Mesenchymal stem cell (in vitro differentiated cells and primary cell): ENCODE measurements at regions not wholly inside any gene's neighbourhood (a gene's known extent, or its start where the extent isn't known, plus 50 kb on each side); places are given as distances from the start of the nearest gene placed in this dataset.

ENCODE experiments used
- DNase-seq: peaks from one replicate; pipeline ENCODE4 v3.0.0-alpha.2; 2013
- H2AFZ ChIP-seq: one replicate; pipeline ENCODE4 v1.6.1; 2013; ENCODE audit warnings: low read depth, mild to moderate bottlenecking, control low read depth, inconsistent platforms, low read length, moderate library complexity
- H2AK5ac ChIP-seq: 2 replicates; pipeline ENCODE4 v1.6.1; 2013; ENCODE audit warnings: low read length, moderate library complexity, mild to moderate bottlenecking, inconsistent platforms; ENCODE audit not compliant: severe bottlenecking
- H2BK120ac ChIP-seq: one replicate; pipeline ENCODE4 v1.6.1; 2013; ENCODE audit warnings: low read depth, mild to moderate bottlenecking, inconsistent platforms, low read length, moderate library complexity
- H2BK12ac ChIP-seq, 2 experiments: one replicate each; pipeline ENCODE4 v1.6.1; 2013; ENCODE audit warnings: inconsistent platforms in 2 of 2, low read length in 2 of 2, mild to moderate bottlenecking in 2 of 2, moderate library complexity in 2 of 2, control low read depth in 1 of 2
- H2BK15ac ChIP-seq: one replicate; pipeline ENCODE4 v1.6.1; 2013; ENCODE audit warnings: mild to moderate bottlenecking, low read depth, inconsistent platforms; ENCODE audit not compliant: poor library complexity, severe bottlenecking
- H2BK5ac ChIP-seq: 2 replicates; pipeline ENCODE4 v1.6.1; 2013; ENCODE audit warnings: low read depth, mild to moderate bottlenecking, low read length, control low read depth, inconsistent platforms; ENCODE audit not compliant: poor library complexity, severe bottlenecking
- H3K14ac ChIP-seq, 2 experiments: one replicate each; pipeline ENCODE4 v1.6.1; 2013; ENCODE audit warnings: inconsistent platforms in 2 of 2, low read length in 2 of 2, control low read depth in 1 of 2, mild to moderate bottlenecking in 1 of 2, moderate library complexity in 1 of 2
- H3K18ac ChIP-seq, 2 experiments: one replicate each; pipeline ENCODE4 v1.6.1; 2013; ENCODE audit warnings: inconsistent platforms in 2 of 2, low read length in 2 of 2, control low read depth in 1 of 2, low read depth in 1 of 2, mild to moderate bottlenecking in 1 of 2
- H3K23ac ChIP-seq, 2 experiments: one replicate each; pipeline ENCODE4 v1.6.1; 2013; ENCODE audit warnings: inconsistent platforms in 2 of 2, low read length in 2 of 2, mild to moderate bottlenecking in 2 of 2, moderate library complexity in 2 of 2, control low read depth in 1 of 2
- H3K27ac ChIP-seq: 2 replicates; pipeline ENCODE4 v1.5.1; 2013; ENCODE audit warnings: mild to moderate bottlenecking, moderate library complexity, low read length, control low read depth, inconsistent platforms; ENCODE audit not compliant: poor library complexity, severe bottlenecking
- H3K27me3 ChIP-seq, 2 experiments: 2 replicates each; pipeline versions ENCODE4 v1.6.1 to v1.7.0; 2013; ENCODE audit warnings: low read length in 2 of 2, mild to moderate bottlenecking in 2 of 2, moderate library complexity in 2 of 2, control low read depth in 1 of 2, inconsistent platforms in 1 of 2; ENCODE audit not compliant: control insufficient read depth in 1 of 2, insufficient read depth in 1 of 2
- H3K36me3 ChIP-seq, 2 experiments: 2 replicates each; pipeline versions ENCODE4 v1.6.1 to v1.7.0; 2013; ENCODE audit warnings: low read length in 2 of 2, control low read depth in 1 of 2, inconsistent platforms in 1 of 2, low read depth in 1 of 2, mild to moderate bottlenecking in 1 of 2; ENCODE audit not compliant: insufficient read depth in 2 of 2, control insufficient read depth in 1 of 2
- H3K4ac ChIP-seq, 2 experiments: one replicate each; pipeline ENCODE4 v1.6.1; 2013; ENCODE audit warnings: inconsistent platforms in 2 of 2, low read length in 2 of 2, mild to moderate bottlenecking in 2 of 2, moderate library complexity in 2 of 2, control low read depth in 1 of 2, low read depth in 1 of 2
- H3K4me1 ChIP-seq: 2 replicates; pipeline ENCODE4 v1.6.1; 2013; ENCODE audit warnings: low read depth, low read length, control low read depth; ENCODE audit not compliant: control insufficient read depth, insufficient read depth
- H3K4me2 ChIP-seq: 2 replicates; pipeline ENCODE4 v1.6.1; 2013; ENCODE audit warnings: low read length, mild to moderate bottlenecking, inconsistent platforms; ENCODE audit not compliant: poor library complexity, severe bottlenecking
- H3K4me3 ChIP-seq, 2 experiments: 2 replicates each; pipeline versions ENCODE4 v1.5.1 to v1.7.0; 2013; ENCODE audit warnings: low read length in 2 of 2, mild to moderate bottlenecking in 2 of 2, control low read depth in 1 of 2, low read depth in 1 of 2; ENCODE audit not compliant: insufficient read depth in 1 of 2
- H3K79me1 ChIP-seq: replicated peaks from 2 replicates; pipeline ENCODE4 v1.6.1; 2013; ENCODE audit warnings: mild to moderate bottlenecking, control low read depth, low read length, inconsistent platforms; ENCODE audit not compliant: poor library complexity, severe bottlenecking
- H3K9ac ChIP-seq: 2 replicates; pipeline ENCODE4 v1.7.0; 2013; ENCODE audit warnings: mild to moderate bottlenecking, low read length, moderate library complexity
- H3K9me3 ChIP-seq: 2 replicates; pipeline ENCODE4 v1.7.0; 2013; ENCODE audit warnings: mild to moderate bottlenecking, low read length; ENCODE audit not compliant: control insufficient read depth
- H4K8ac ChIP-seq: one replicate; pipeline ENCODE4 v1.6.1; 2013; ENCODE audit warnings: inconsistent platforms, mild to moderate bottlenecking, low read length, moderate library complexity
- H4K91ac ChIP-seq: one replicate; pipeline ENCODE4 v1.6.1; 2013; ENCODE audit warnings: mild to moderate bottlenecking, low read length, inconsistent platforms
- WGBS: methylation state at CpG from one replicate; pipeline ENCODE4 v1.1.7; 2013; ENCODE audit warnings: mixed read lengths; 5-methylcytosine and 5-hydroxymethylcytosine counted together

- no peak overlapping the region for H3K4me3 ChIP-seq
- peaks cover 0 to 5% of the 10 kb centered on the region in 2 experiments for H3K27me3 ChIP-seq
- no peak overlapping the region for H2AK5ac ChIP-seq
- H2BK12ac ChIP-seq = no peak overlapping the region
- H4K91ac ChIP-seq = no peak overlapping the region
- no peak overlapping the region for H3K18ac ChIP-seq
- H3K23ac ChIP-seq = no peak overlapping the region
- 93% methylated on average over 5 of the region's 5 CpGs for WGBS
- no peak overlapping the region for H3K27ac ChIP-seq
- no peak overlapping the region for H2BK15ac ChIP-seq
- H2BK120ac ChIP-seq = no peak overlapping the region
- DNase-seq = no peak
- H3K79me1 ChIP-seq = no peaks in the 10 kb centered on the region
- H3K14ac ChIP-seq = no peak overlapping the region
- no peak overlapping the region for H2BK5ac ChIP-seq
- H3K4ac ChIP-seq = no peak overlapping the region
- no peaks in the 10 kb centered on the region for H3K36me3 ChIP-seq
- H3K9me3 ChIP-seq = no peaks in the 10 kb centered on the region
- no peak overlapping the region for H4K8ac ChIP-seq
- H2AFZ ChIP-seq = no peak overlapping the region
- H3K4me1 ChIP-seq = peaks cover 16% of the 10 kb centered on the region
- H3K4me2 ChIP-seq = no peak overlapping the region
- peak overlapping the region; percentile 91 for H3K9ac ChIP-seq
Measured at GRCh38 chr1:234537236-234537635, 58.3 kb upstream of the TARBP1 start.

- no peak overlapping the region for H4K91ac ChIP-seq
- no peak for DNase-seq
- H3K4me3 ChIP-seq = no peak overlapping the region
- peak overlapping the region; percentile 34 for H2AK5ac ChIP-seq
- no peak overlapping the region for H3K4me2 ChIP-seq
- peak overlapping the region; percentile 91 for H3K9ac ChIP-seq
- H3K4ac ChIP-seq = no peak overlapping the region
- no peak overlapping the region for H3K27ac ChIP-seq
- H3K14ac ChIP-seq = no peak overlapping the region
- H2AFZ ChIP-seq = no peak overlapping the region
- H2BK12ac ChIP-seq = peak overlapping the region; percentile 25 to 33
- WGBS = 96% methylated on average over 12 of the region's 12 CpGs
- H2BK5ac ChIP-seq = no peak overlapping the region
- H4K8ac ChIP-seq = peak overlapping the region; percentile 31
- peak overlapping the region; percentile 27 for H2BK120ac ChIP-seq
- no peaks in the 10 kb centered on the region for H3K9me3 ChIP-seq
- no peak overlapping the region for H3K23ac ChIP-seq
- H3K18ac ChIP-seq = peak overlapping the region in 1 of 2 experiments; percentile 60
- H3K79me1 ChIP-seq = no peaks in the 10 kb centered on the region
- H3K4me1 ChIP-seq = peaks cover 14% of the 10 kb centered on the region
- H3K27me3 ChIP-seq = peaks cover 0 to 5% of the 10 kb centered on the region in 2 experiments
- no peaks in the 10 kb centered on the region for H3K36me3 ChIP-seq
- H2BK15ac ChIP-seq = no peak overlapping the region
Measured at GRCh38 chr1:234536741-234537140, 57.8 kb upstream of the TARBP1 start.

GRCh38 chr1:234535763-234536515 is 57.0 kb upstream of the TARBP1 start:
- no peaks in the 10 kb centered on the region for H3K36me3 ChIP-seq
- peak overlapping the region; percentile 25 to 90 for H2BK12ac ChIP-seq
- H3K4me3 ChIP-seq = no peak overlapping the region
- no peaks in the 10 kb centered on the region for H3K9me3 ChIP-seq
- H2BK15ac ChIP-seq = no peak overlapping the region
- no peak overlapping the region for H2AFZ ChIP-seq
- H3K9ac ChIP-seq = peak overlapping the region; percentile 91
- H3K18ac ChIP-seq = peak overlapping the region; percentile 67 to 96
- peak; percentile 87 for DNase-seq
- no peak overlapping the region for H4K91ac ChIP-seq
- no peak overlapping the region for H2BK5ac ChIP-seq
- peaks cover 13% of the 10 kb centered on the region for H3K4me1 ChIP-seq
- H3K27me3 ChIP-seq = peaks cover 0 to 5% of the 10 kb centered on the region in 2 experiments
- WGBS = 33% methylated on average over 11 of the region's 14 CpGs
- H3K4ac ChIP-seq = peak overlapping the region in 1 of 2 experiments; percentile 13
- H2AK5ac ChIP-seq = no peak overlapping the region
- peak overlapping the region in 1 of 2 experiments; percentile 35 for H3K14ac ChIP-seq
- H3K23ac ChIP-seq = no peak overlapping the region
- no peaks in the 10 kb centered on the region for H3K79me1 ChIP-seq
- no peak overlapping the region for H3K27ac ChIP-seq
- no peak overlapping the region for H3K4me2 ChIP-seq
- H4K8ac ChIP-seq = peak overlapping the region; percentile 32
- peak overlapping the region; percentile 35 for H2BK120ac ChIP-seq

- H4K8ac ChIP-seq = no peak overlapping the region
- H3K4ac ChIP-seq = no peak overlapping the region
- no peak overlapping the region for H3K14ac ChIP-seq
- no peak overlapping the region for H3K4me2 ChIP-seq
- no peak overlapping the region for H2AFZ ChIP-seq
- no peak overlapping the region for H2BK12ac ChIP-seq
- H3K9ac ChIP-seq = peak overlapping the region; percentile 91
- H2BK120ac ChIP-seq = no peak overlapping the region
- peaks cover 0 to 5% of the 10 kb centered on the region in 2 experiments for H3K27me3 ChIP-seq
- H2BK15ac ChIP-seq = no peak overlapping the region
- H2BK5ac ChIP-seq = no peak overlapping the region
- peaks cover 13% of the 10 kb centered on the region for H3K4me1 ChIP-seq
- H4K91ac ChIP-seq = no peak overlapping the region
- 91% methylated on average over 6 of the region's 7 CpGs for WGBS
- DNase-seq = no peak
- no peak overlapping the region for H2AK5ac ChIP-seq
- H3K18ac ChIP-seq = no peak overlapping the region
- H3K23ac ChIP-seq = no peak overlapping the region
- no peaks in the 10 kb centered on the region for H3K36me3 ChIP-seq
- H3K4me3 ChIP-seq = peak overlapping the region in 1 of 2 experiments; percentile 3
- no peaks in the 10 kb centered on the region for H3K9me3 ChIP-seq
- no peak overlapping the region for H3K27ac ChIP-seq
- H3K79me1 ChIP-seq = no peaks in the 10 kb centered on the region
Measured at GRCh38 chr1:234535218-234535617, 56.2 kb upstream of the TARBP1 start.
